IMR-90 (cell line): ENCODE measurements at regions not wholly inside any gene's neighbourhood (a gene's known extent, or its start where the extent isn't known, plus 50 kb on each side); places are given as distances from the start of the nearest gene placed in this dataset.

Experiments used
- ATAC-seq: fragments of 200-7000 bp; cut with Tn5 transposase; 2 replicates; pipeline ENCODE4 v1.9.1; 2020; ENCODE audit warnings: low read depth, mild to moderate bottlenecking, moderate library complexity
- BruUV-seq: library from RNA; stranded (reverse); fragments of 400-500 nt; replicated peaks from 2 replicates; lab custom pipeline; 2021; lab: Mats Ljungman, UMichigan
- CTCF ChIA-PET: fragments of 300-600 bp; formaldehyde crosslinking; extraction: SDS; loops from one replicate; lab custom pipeline; 2021; ENCODE audit warnings: antibody characterized with exemption; lab: Yijun Ruan, JAX
- POLR2A ChIA-PET: fragments of 300-600 bp; sonication (Branson Sonifier 250); formaldehyde crosslinking; loops from one replicate; lab custom pipeline; 2022; ENCODE audit warnings: antibody characterized with exemption; ENCODE audit not compliant: unreplicated experiment; lab: Charles Lee
- DNase-seq: peaks from one replicate; pipeline ENCODE4 v3.0.0; 2013
- H2AFZ ChIP-seq: replicated peaks from 2 replicates; pipeline ENCODE3; 2013; ENCODE audit warnings: low read length, mild to moderate bottlenecking; ENCODE audit not compliant: poor library complexity
- H2AK5ac ChIP-seq: 2 replicates; pipeline ENCODE4 v1.6.1; 2013; ENCODE audit warnings: low read depth, low read length, inconsistent platforms
- H2AK9ac ChIP-seq: replicated peaks from 2 replicates; pipeline ENCODE3; 2013; ENCODE audit warnings: mild to moderate bottlenecking, low read depth, low read length, moderate library complexity; ENCODE audit not compliant: poor library complexity
- H2BK120ac ChIP-seq: 2 replicates; pipeline ENCODE4 v1.6.1; 2013; ENCODE audit warnings: low read depth, low read length, inconsistent platforms
- H2BK15ac ChIP-seq: 3 replicates; pipeline ENCODE4 v1.6.1; 2013; ENCODE audit warnings: low read depth, low read length, inconsistent platforms
- H2BK20ac ChIP-seq: 2 replicates; pipeline ENCODE4 v1.6.1; 2013; ENCODE audit warnings: low read depth, mild to moderate bottlenecking, inconsistent platforms, low read length, moderate library complexity
- H2BK5ac ChIP-seq: 2 replicates; pipeline ENCODE4 v1.6.1; 2013; ENCODE audit warnings: mild to moderate bottlenecking, low read depth, low read length, inconsistent platforms; ENCODE audit not compliant: poor library complexity, severe bottlenecking
- H3K14ac ChIP-seq: replicated peaks from 2 replicates; pipeline ENCODE4 v1.6.1; 2013; ENCODE audit warnings: low read depth, low read length, inconsistent platforms
- H3K18ac ChIP-seq: 2 replicates; pipeline ENCODE4 v1.6.1; 2013; ENCODE audit warnings: low read depth, low read length, control low read depth
- H3K23ac ChIP-seq: 2 replicates; pipeline ENCODE4 v1.6.1; 2013; ENCODE audit warnings: low read depth, low read length, inconsistent platforms
- H3K27ac ChIP-seq: 2 replicates; pipeline ENCODE4 v1.5.1; 2013; ENCODE audit warnings: mild to moderate bottlenecking, control low read depth, low read length; ENCODE audit not compliant: insufficient read depth
- H3K27me3 ChIP-seq: 2 replicates; pipeline ENCODE4 v1.6.1; 2013; ENCODE audit warnings: low read length; ENCODE audit not compliant: control insufficient read depth, insufficient read depth
- H3K36me3 ChIP-seq: 2 replicates; pipeline ENCODE4 v1.6.1; 2013; ENCODE audit warnings: low read length, mixed read lengths; ENCODE audit not compliant: control insufficient read depth, insufficient read depth
- H3K4ac ChIP-seq: 2 replicates; pipeline ENCODE4 v1.6.1; 2013; ENCODE audit warnings: low read depth, low read length, inconsistent platforms
- H3K4me1 ChIP-seq: 2 replicates; pipeline ENCODE4 v1.6.1; 2013; ENCODE audit warnings: low read length, mixed read lengths; ENCODE audit not compliant: control insufficient read depth, insufficient read depth
- H3K4me2 ChIP-seq: 2 replicates; pipeline ENCODE4 v1.6.1; 2013; ENCODE audit warnings: low read depth, mild to moderate bottlenecking, control low read depth, low read length, moderate library complexity
- H3K4me3 ChIP-seq: 2 replicates; pipeline ENCODE4 v1.5.1; 2013; ENCODE audit warnings: low read depth, mild to moderate bottlenecking, control low read depth, low read length, moderate library complexity; ENCODE audit not compliant: insufficient read depth
- H3K56ac ChIP-seq: 2 replicates; pipeline ENCODE4 v1.6.1; 2013; ENCODE audit warnings: low read length, inconsistent platforms; ENCODE audit not compliant: insufficient read depth; ENCODE audit errors: extremely low read depth
- H3K79me1 ChIP-seq, 2 experiments: 2 replicates each; pipeline ENCODE4 v1.6.1; 2013; ENCODE audit warnings: low read length in 2 of 2, inconsistent platforms in 1 of 2, low read depth in 1 of 2
- H3K9ac ChIP-seq: 2 replicates; pipeline ENCODE4 v1.6.1; 2013; ENCODE audit warnings: low read depth, low read length, control low read depth
- H3K9me1 ChIP-seq: 2 replicates; pipeline ENCODE4 v1.6.1; 2013; ENCODE audit warnings: low read length, inconsistent platforms; ENCODE audit not compliant: insufficient read depth
- H3K9me3 ChIP-seq: 2 replicates; pipeline ENCODE4 v1.6.1; 2013; ENCODE audit warnings: low read length; ENCODE audit not compliant: control insufficient read depth, insufficient read depth
- H4K20me1 ChIP-seq: 2 replicates; pipeline ENCODE4 v1.6.1; 2013; ENCODE audit warnings: low read length, inconsistent platforms; ENCODE audit not compliant: insufficient read depth
- H4K5ac ChIP-seq: 2 replicates; pipeline ENCODE4 v1.6.1; 2013; ENCODE audit warnings: mild to moderate bottlenecking, low read depth, low read length, control low read depth
- H4K8ac ChIP-seq, 2 experiments: 2 replicates each; pipeline ENCODE4 v1.6.1; 2013; ENCODE audit warnings: low read depth in 2 of 2, low read length in 2 of 2, control low read depth in 1 of 2, inconsistent platforms in 1 of 2
- H4K91ac ChIP-seq: 2 replicates; pipeline ENCODE4 v1.6.1; 2013; ENCODE audit warnings: low read depth, low read length, inconsistent platforms; ENCODE audit not compliant: insufficient read depth
- BHLHE40 ChIP-seq: fragments of 150-350 bp; IDR thresholded peaks from 2 replicates; pipeline ENCODE4 v1.6.1; 2016; ENCODE audit warnings: mild to moderate bottlenecking, low read depth, low read length
- CEBPB ChIP-seq: IDR thresholded peaks from 2 replicates; pipeline ENCODE4 v1.6.1; 2012; ENCODE audit warnings: low read depth, low read length, improper control_type of control experiment
- CHD1 ChIP-seq: IDR thresholded peaks from 2 replicates; pipeline ENCODE4 v1.6.1; 2012; ENCODE audit warnings: low read depth, low read length, improper control_type of control experiment
- ELK1 ChIP-seq: fragments of 150-350 bp; IDR thresholded peaks from 2 replicates; pipeline ENCODE4 v1.6.1; 2016; ENCODE audit warnings: low read depth, mild to moderate bottlenecking, low read length, moderate library complexity, borderline replicate concordance
- FOS ChIP-seq: fragments of 150-350 bp; IDR thresholded peaks from 2 replicates; pipeline ENCODE4 v1.6.1; 2016; ENCODE audit warnings: low read depth, low read length
- MAFK ChIP-seq: IDR thresholded peaks from 2 replicates; pipeline ENCODE4 v1.6.1; 2012; ENCODE audit warnings: low read depth, low read length, improper control_type of control experiment
- MAZ ChIP-seq: IDR thresholded peaks from 2 replicates; pipeline ENCODE4 v1.6.1; 2012; ENCODE audit warnings: low read depth, mild to moderate bottlenecking, low read length, improper control_type of control experiment, moderate library complexity, borderline replicate concordance
- MXI1 ChIP-seq: IDR thresholded peaks from 2 replicates; pipeline ENCODE4 v1.6.1; 2012; ENCODE audit warnings: low read depth, mild to moderate bottlenecking, low read length, moderate library complexity, borderline replicate concordance
- NFE2L2 ChIP-seq: fragments of 150-350 bp; IDR thresholded peaks from 2 replicates; pipeline ENCODE4 v1.6.1; 2016; ENCODE audit warnings: low read depth, mild to moderate bottlenecking, low read length
- POLR2A ChIP-seq: IDR thresholded peaks from 2 replicates; pipeline ENCODE4 v1.6.1; 2012; ENCODE audit warnings: mild to moderate bottlenecking, low read depth, low read length
- RAD21 ChIP-seq: IDR thresholded peaks from 2 replicates; pipeline ENCODE4 v1.6.1; 2012; ENCODE audit warnings: low read length, improper control_type of control experiment
- RCOR1 ChIP-seq: IDR thresholded peaks from 2 replicates; pipeline ENCODE4 v1.6.1; 2012; ENCODE audit warnings: mild to moderate bottlenecking, low read length, improper control_type of control experiment; ENCODE audit not compliant: insufficient replicate concordance
- RFX5 ChIP-seq: IDR thresholded peaks from 2 replicates; pipeline ENCODE4 v1.8.0; 2012; ENCODE audit warnings: low read depth, mild to moderate bottlenecking, low read length, moderate library complexity
- SMC3 ChIP-seq: fragments of 150-350 bp; IDR thresholded peaks from 2 replicates; pipeline ENCODE4 v1.6.1; 2016; ENCODE audit warnings: low read depth, mild to moderate bottlenecking, antibody characterized with exemption, low read length, moderate library complexity
- USF2 ChIP-seq: fragments of 150-350 bp; IDR thresholded peaks from 2 replicates; pipeline ENCODE4 v1.6.1; 2017; ENCODE audit warnings: mild to moderate bottlenecking, antibody characterized with exemption, low read length, low read depth
- WGBS, 2 experiments: methylation state at CpG; one replicate each; pipeline versions ENCODE4 v1.1.5 to v1.1.7; 2013; ENCODE audit warnings: missing lambda C conversion rate in 2 of 2; ENCODE audit not compliant: insufficient read length in 1 of 2; ENCODE audit errors: extremely low coverage in 2 of 2; 5-methylcytosine and 5-hydroxymethylcytosine counted together
- dilution Hi-C: fragments of 300-500 bp; cut with HindIII; formaldehyde crosslinking; loops from one replicate; pipeline ENCODE4 v1.14.3; 2018; ENCODE audit warnings: low sequenced_read_pairs; ENCODE audit not compliant: unreplicated experiment
- in situ Hi-C: fragments of 300-500 bp; cut with MboI; formaldehyde crosslinking; loops from 3 replicates; pipeline ENCODE4 v1.14.3; 2019; ENCODE audit warnings: low sequenced_read_pairs, inconsistent platforms, mixed read lengths
- intact Hi-C: fragments of 100-400 bp; cut with micrococcal nuclease; formaldehyde crosslinking; loops from 2 replicates; pipeline ENCODE4 v1.10.0; 2022
- TF ChIP-seq, protein P1 (sequence below): conservative IDR thresholded peaks from 2 replicates; pipeline ENCODE4 v1.5.1; 2012; ENCODE audit warnings: mild to moderate bottlenecking, low read depth, low read length, improper control_type of control experiment

DNA sequence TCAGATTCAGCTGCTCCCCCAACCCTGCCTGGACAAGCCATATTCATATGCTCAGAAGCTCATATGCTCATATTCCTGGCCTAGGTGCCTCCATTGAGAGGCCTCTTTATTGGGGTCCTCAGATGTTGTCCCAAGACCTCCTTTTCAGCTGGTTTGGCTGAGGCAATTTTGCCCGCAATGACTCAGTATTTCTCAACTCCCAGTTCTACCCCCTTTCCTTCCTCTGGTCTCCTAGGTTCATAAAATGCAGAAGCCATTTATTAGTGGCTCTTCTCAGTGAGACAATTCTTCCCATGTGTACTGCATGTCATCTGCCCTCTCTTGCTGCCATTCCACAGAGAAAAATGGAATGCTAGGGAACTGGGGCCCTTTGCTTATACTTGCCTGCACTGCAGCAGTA, 110.7 kb downstream of the INHBA start:
- TF ChIP-seq CEBPB = no peak
- no peak for TF ChIP-seq RAD21
- no peak for TF ChIP-seq CHD1
- TF ChIP-seq USF2 = no peak
- no peak for TF ChIP-seq RFX5
- TF ChIP-seq, protein P1, sequence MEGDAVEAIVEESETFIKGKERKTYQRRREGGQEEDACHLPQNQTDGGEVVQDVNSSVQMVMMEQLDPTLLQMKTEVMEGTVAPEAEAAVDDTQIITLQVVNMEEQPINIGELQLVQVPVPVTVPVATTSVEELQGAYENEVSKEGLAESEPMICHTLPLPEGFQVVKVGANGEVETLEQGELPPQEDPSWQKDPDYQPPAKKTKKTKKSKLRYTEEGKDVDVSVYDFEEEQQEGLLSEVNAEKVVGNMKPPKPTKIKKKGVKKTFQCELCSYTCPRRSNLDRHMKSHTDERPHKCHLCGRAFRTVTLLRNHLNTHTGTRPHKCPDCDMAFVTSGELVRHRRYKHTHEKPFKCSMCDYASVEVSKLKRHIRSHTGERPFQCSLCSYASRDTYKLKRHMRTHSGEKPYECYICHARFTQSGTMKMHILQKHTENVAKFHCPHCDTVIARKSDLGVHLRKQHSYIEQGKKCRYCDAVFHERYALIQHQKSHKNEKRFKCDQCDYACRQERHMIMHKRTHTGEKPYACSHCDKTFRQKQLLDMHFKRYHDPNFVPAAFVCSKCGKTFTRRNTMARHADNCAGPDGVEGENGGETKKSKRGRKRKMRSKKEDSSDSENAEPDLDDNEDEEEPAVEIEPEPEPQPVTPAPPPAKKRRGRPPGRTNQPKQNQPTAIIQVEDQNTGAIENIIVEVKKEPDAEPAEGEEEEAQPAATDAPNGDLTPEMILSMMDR = no peak
- TF ChIP-seq ELK1 = no peak
- TF ChIP-seq FOS = no peak
- no peak for TF ChIP-seq BHLHE40
- TF ChIP-seq RCOR1 = no peak
- TF ChIP-seq MAFK = no peak
- no peak for TF ChIP-seq MAZ
- no peak for TF ChIP-seq POLR2A
- no peak for TF ChIP-seq SMC3
- no peak for TF ChIP-seq MXI1
- TF ChIP-seq NFE2L2 = no peak
- ATAC-seq = no peak
- in situ Hi-C loops = no loop called here

More for the DNA sequence above, 110.7 kb downstream of the INHBA start:
- no peak overlapping the region for H3K23ac ChIP-seq
- WGBS, 2 experiments = no CpG with 5 or more reads among the region's 1 CpG
- no peaks in the 10 kb centered on the region for H3K9me1 ChIP-seq
- no peak overlapping the region for H2BK15ac ChIP-seq
- H3K27ac ChIP-seq = no peak overlapping the region
- H2AK9ac ChIP-seq = no peak overlapping the region
- no peak for DNase-seq
- no peak overlapping the region for H3K4me2 ChIP-seq
- no peak overlapping the region for H4K5ac ChIP-seq
- H3K36me3 ChIP-seq = no peaks in the 10 kb centered on the region
- H2BK120ac ChIP-seq = no peak overlapping the region
- no peak overlapping the region for H3K14ac ChIP-seq
- no peak overlapping the region for H2BK5ac ChIP-seq
- CTCF ChIA-PET = interaction anchor here (0.6 kb wide), 1 partner anchor 1970 kb away, joined by 3 read pairs; no protein-coding TSS in a partner anchor
- POLR2A ChIA-PET = no interaction called here
- peaks cover 10% of the 10 kb centered on the region; the same call in 1 of the 2 replicates for H3K9me3 ChIP-seq
- no peak overlapping the region for H4K91ac ChIP-seq
- no peak overlapping the region for H3K56ac ChIP-seq
- no peaks in the 10 kb centered on the region for H4K20me1 ChIP-seq
- intact Hi-C loops (no loop called here), dilution Hi-C loops (no loop called here)
- H2AFZ ChIP-seq = no peak overlapping the region
- no peaks in the 10 kb centered on the region for H3K79me1 ChIP-seq
- no peaks in the 10 kb centered on the region for H3K27me3 ChIP-seq
- H2BK20ac ChIP-seq = no peak overlapping the region
- no peak overlapping the region for H3K9ac ChIP-seq
- H3K4ac ChIP-seq = no peak overlapping the region
- H3K4me3 ChIP-seq = no peak overlapping the region
- no peak overlapping the region for H3K18ac ChIP-seq
- no peak overlapping the region for H2AK5ac ChIP-seq
- 0 out of 2 replicates have a peak, but pooled peaks cover 1% of the 10 kb centered on the region for H3K4me1 ChIP-seq
- no TSS peak for BruUV-seq
- H4K8ac ChIP-seq = no peak overlapping the region
